ENCODE measurements at regions not wholly inside any gene's neighbourhood (a gene's known extent, or its start where the extent isn't known, plus 50 kb on each side); places are given as distances from the start of the nearest gene placed in this dataset.

- no peak for TF ChIP-seq CTCF (IDR thresholded peaks at IDR 0.05)
- TF ChIP-seq SP1 (CRISPR knock-in tag; conservative IDR thresholded peaks at IDR 0.05), result no peak
- TF ChIP-seq JAZF1 (CRISPR knock-in tag; IDR thresholded peaks at IDR 0.05), result no peak
- no peak for TF ChIP-seq HMGXB4 (CRISPR knock-in tag; IDR thresholded peaks at IDR 0.05)
- TF ChIP-seq JUN (CRISPR knock-in tag; IDR thresholded peaks at IDR 0.05), result no peak
- TF ChIP-seq USF2 (CRISPR knock-in tag; IDR thresholded peaks at IDR 0.05), result no peak
- TF ChIP-seq USF1 (CRISPR knock-in tag; IDR thresholded peaks at IDR 0.05), result no peak
Observed at GRCh38 chr2:151178207-151178606, 83.5 kb downstream of the RBM43 start.

All from WTC11 (cell line).